Mammary epithelial cell (primary cell): ENCODE measurements at regions not wholly inside any gene's neighbourhood (a gene's known extent, or its start where the extent isn't known, plus 50 kb on each side); places are given as distances from the start of the nearest gene placed in this dataset.

ENCODE experiments used
- EZH2 ChIP-seq: IDR thresholded peaks from 2 replicates; pipeline ENCODE4 v1.6.1; 2012; ENCODE audit warnings: low read length, inconsistent platforms, borderline replicate concordance
- TF ChIP-seq, protein P1 (sequence below), 2 donors: IDR thresholded peaks in 1 of 2; conservative IDR thresholded peaks in 1 of 2; 2 replicates each; pipeline ENCODE4 v1.5.1; 2011 to 2012; ENCODE audit warnings: inconsistent platforms in 2 of 2, low read length in 2 of 2, mild to moderate bottlenecking in 2 of 2, control low read depth in 1 of 2, low read depth in 1 of 2; ENCODE audit not compliant: insufficient read depth in 1 of 2; ENCODE audit errors: extremely low read depth in 1 of 2

DNA sequence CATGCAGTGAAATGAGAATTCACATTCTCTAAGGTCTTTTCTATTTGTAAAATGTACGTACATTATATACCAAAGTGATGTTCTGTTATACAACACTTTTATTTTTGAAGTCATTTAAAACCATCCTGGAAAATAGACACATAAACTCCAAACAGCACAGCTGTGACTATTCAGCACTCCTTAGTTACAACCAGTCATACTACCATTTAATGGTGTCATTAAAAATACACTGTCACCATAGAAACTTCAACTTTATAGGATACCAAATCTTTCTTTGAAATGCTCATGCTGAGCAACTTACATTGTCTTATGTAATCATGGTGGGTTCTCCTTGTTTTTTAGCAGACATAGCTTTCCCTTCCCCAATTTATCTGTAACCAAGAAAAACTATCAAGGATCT, 85.3 kb downstream of the METTL4 start:
- TF ChIP-seq, protein P1, sequence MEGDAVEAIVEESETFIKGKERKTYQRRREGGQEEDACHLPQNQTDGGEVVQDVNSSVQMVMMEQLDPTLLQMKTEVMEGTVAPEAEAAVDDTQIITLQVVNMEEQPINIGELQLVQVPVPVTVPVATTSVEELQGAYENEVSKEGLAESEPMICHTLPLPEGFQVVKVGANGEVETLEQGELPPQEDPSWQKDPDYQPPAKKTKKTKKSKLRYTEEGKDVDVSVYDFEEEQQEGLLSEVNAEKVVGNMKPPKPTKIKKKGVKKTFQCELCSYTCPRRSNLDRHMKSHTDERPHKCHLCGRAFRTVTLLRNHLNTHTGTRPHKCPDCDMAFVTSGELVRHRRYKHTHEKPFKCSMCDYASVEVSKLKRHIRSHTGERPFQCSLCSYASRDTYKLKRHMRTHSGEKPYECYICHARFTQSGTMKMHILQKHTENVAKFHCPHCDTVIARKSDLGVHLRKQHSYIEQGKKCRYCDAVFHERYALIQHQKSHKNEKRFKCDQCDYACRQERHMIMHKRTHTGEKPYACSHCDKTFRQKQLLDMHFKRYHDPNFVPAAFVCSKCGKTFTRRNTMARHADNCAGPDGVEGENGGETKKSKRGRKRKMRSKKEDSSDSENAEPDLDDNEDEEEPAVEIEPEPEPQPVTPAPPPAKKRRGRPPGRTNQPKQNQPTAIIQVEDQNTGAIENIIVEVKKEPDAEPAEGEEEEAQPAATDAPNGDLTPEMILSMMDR (conservative IDR thresholded peaks at IDR 0.05 in 1 of 2, IDR thresholded peaks at IDR 0.05 in 1 of 2; ENCODE audit: extremely low read depth in 1 of 2, insufficient read depth in 1 of 2, low read depth in 1 of 2, low read length in 2 of 2): no peak
- TF ChIP-seq EZH2: no peak
